ENCODE measurements at regions not wholly inside any gene's neighbourhood (a gene's known extent, or its start where the extent isn't known, plus 50 kb on each side); places are given as distances from the start of the nearest gene placed in this dataset.

DNA sequence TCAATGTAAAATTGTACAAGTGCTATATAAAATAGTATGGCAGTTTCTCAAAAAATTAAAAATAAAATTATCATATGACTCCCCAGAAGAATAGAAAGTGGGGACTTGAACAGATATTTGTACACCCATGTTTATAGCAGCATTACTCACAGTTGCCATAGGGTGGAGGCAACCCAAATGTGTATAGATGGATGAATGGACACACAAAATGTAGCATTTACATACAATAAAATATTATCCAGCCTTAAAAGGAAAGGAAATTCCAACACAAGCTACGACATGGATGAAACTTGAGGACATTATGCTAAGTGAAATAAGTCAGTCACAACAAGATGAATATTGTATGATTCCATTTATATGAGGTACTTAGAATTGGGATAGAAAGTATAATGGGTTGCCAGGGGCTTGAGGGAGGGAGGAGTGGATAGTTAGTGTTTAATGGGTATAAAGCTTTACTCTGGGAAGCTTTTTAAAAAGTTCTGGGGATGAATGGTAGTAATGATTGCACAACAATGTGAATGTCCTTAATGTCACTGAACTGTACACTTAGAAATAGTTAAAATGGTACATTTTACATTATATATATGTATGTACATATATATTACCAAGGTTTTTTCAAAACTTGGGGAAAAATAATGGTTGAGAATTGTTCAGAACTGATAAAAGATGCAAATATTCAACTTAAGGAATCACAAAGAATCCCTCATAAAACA lies 53.0 kb upstream of the ADORA3 start:
- DNase-seq, result no peak
- TF ChIP-seq EZH2 (IDR thresholded peaks at IDR 0.05; ENCODE audit: insufficient read depth, poor library complexity, severe bottlenecking) (no peak), EZH2phosphoT487 (IDR thresholded peaks at IDR 0.05; ENCODE audit: insufficient read depth, low read depth) (no peak)
- H3K27ac ChIP-seq, result no peak overlapping the region
- H3K79me2 ChIP-seq (ENCODE audit: insufficient read depth), result no peaks in the 10 kb centered on the region
- no peak overlapping the region for H3K4me3 ChIP-seq
- peaks cover 31% of the 10 kb centered on the region for H3K4me1 ChIP-seq (ENCODE audit: insufficient read depth)
- peaks cover 14% of the 10 kb centered on the region for H3F3A ChIP-seq (ENCODE audit: insufficient read depth)
- H3K36me3 ChIP-seq (ENCODE audit: low read depth), result no peaks in the 10 kb centered on the region
- H3K9me3 ChIP-seq (ENCODE audit: low read depth), result no peaks in the 10 kb centered on the region
- no peak overlapping the region for H3K9ac ChIP-seq
- in situ Hi-C loops (cut with MboI), result no loop called here
- H2AFZ ChIP-seq, result no peak overlapping the region
- no peak overlapping the region for H3K4me2 ChIP-seq (ENCODE audit: unreplicated experiment)
- no peaks in the 10 kb centered on the region for H3K27me3 ChIP-seq (replicated peaks; ENCODE audit: insufficient read depth)
- 96% methylated on average over 1 of the region's 1 CpG for WGBS, 2 experiments (ENCODE audit: low coverage in 1 of 2, low lambda C conversion rate in 2 of 2, missing lambda C conversion rate in 2 of 2)
- no peaks in the 10 kb centered on the region for H3K9me2 ChIP-seq (ENCODE audit: insufficient read depth)
- H4K20me1 ChIP-seq (ENCODE audit: insufficient read depth), result no peaks in the 10 kb centered on the region

DNA sequence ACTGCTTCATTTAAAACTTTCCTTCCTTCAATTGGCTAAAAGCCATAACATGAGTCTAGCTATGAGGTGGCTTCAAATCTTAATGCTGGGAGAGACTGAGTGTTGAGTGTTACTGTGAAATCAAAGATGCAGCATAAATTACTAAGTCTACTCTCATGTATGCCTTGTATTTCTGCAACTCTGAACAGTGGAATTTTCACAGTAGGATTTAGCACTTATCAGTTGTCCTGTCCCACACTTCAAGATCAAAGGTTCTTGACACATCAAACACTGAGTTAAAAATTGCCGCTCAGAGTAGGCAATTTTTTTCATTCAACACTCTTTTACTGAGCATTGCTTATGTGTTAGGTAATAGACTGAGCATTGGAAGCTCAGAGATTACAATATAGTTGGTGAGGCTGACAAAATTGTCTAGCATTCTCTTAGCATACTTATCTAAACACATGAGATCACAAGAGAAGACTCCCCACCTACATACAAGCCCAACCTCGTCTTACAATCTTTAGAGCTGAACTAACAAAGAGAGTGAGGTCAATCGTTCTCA lies 56.4 kb upstream of the ADORA3 start:
- Histone ChIP-seq H3K27ac (peak overlapping the region; percentile 61), H4K20me1 (ENCODE audit: insufficient read depth) (no peaks in the 10 kb centered on the region), H2AFZ (no peak overlapping the region), H3K9me3 (ENCODE audit: low read depth) (no peaks in the 10 kb centered on the region), H3K4me1 (ENCODE audit: insufficient read depth) (peaks cover 36% of the 10 kb centered on the region), H3K27me3 (replicated peaks; ENCODE audit: insufficient read depth) (no peaks in the 10 kb centered on the region), H3K36me3 (ENCODE audit: low read depth) (no peaks in the 10 kb centered on the region), H3F3A (ENCODE audit: insufficient read depth) (peaks cover 23% of the 10 kb centered on the region), H3K4me2 (ENCODE audit: unreplicated experiment) (peak overlapping the region; percentile 40), H3K4me3 (no peak overlapping the region; the same call in 1 of the 2 replicates), H3K79me2 (ENCODE audit: insufficient read depth) (no peaks in the 10 kb centered on the region), H3K9ac (peak overlapping the region; percentile 9; the same call in 1 of the 2 replicates), H3K9me2 (ENCODE audit: insufficient read depth) (no peaks in the 10 kb centered on the region)
- DNase-seq, result peak; percentile 88
- TF ChIP-seq EZH2phosphoT487 (IDR thresholded peaks at IDR 0.05; ENCODE audit: insufficient read depth, low read depth) (0 out of 2 replicates have a peak, but pooled peaks have one; percentile 27), EZH2 (IDR thresholded peaks at IDR 0.05; ENCODE audit: insufficient read depth, poor library complexity, severe bottlenecking) (no peak)
- in situ Hi-C loops (cut with MboI), result no loop called here
- WGBS, 2 experiments (ENCODE audit: low coverage in 1 of 2, low lambda C conversion rate in 2 of 2, missing lambda C conversion rate in 2 of 2), result 31 to 37% methylated on average over 3 of the region's 3 CpGs

DNA sequence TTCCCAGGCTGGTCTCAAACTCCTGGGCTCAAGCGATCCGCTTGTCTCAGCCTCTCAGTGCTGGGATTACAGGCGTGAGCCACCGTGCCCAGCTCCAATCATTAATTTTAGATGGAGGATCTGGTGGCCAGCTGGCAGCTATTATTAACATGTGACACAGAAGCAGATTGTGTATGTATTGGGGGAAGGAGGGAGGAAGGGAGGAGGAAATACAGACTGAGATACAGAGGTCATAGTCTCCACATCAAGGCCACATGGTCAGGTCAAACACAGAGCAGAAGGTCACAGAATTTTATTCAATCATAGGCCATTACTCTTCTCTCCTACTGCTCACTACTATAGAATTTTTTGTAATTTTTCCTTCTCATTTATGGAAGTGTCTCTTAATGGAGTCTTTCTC lies 57.9 kb upstream of the ADORA3 start:
- peaks cover 48% of the 10 kb centered on the region for H3K4me1 ChIP-seq (ENCODE audit: insufficient read depth)
- H3K27me3 ChIP-seq (replicated peaks; ENCODE audit: insufficient read depth), result no peaks in the 10 kb centered on the region
- in situ Hi-C loops (cut with MboI), result no loop called here
- WGBS, 2 experiments (ENCODE audit: low coverage in 1 of 2, low lambda C conversion rate in 2 of 2, missing lambda C conversion rate in 2 of 2), result 69 to 70% methylated on average over 4 of the region's 4 CpGs
- no peak for DNase-seq
- TF ChIP-seq EZH2phosphoT487 (IDR thresholded peaks at IDR 0.05; ENCODE audit: insufficient read depth, low read depth) (no peak), EZH2 (IDR thresholded peaks at IDR 0.05; ENCODE audit: insufficient read depth, poor library complexity, severe bottlenecking) (no peak)
- H3K79me2 ChIP-seq (ENCODE audit: insufficient read depth), result no peaks in the 10 kb centered on the region
- no peak overlapping the region for H3K27ac ChIP-seq
- no peak overlapping the region for H3K9ac ChIP-seq
- H3K9me3 ChIP-seq (ENCODE audit: low read depth), result no peaks in the 10 kb centered on the region
- no peaks in the 10 kb centered on the region for H4K20me1 ChIP-seq (ENCODE audit: insufficient read depth)
- H3K4me2 ChIP-seq (ENCODE audit: unreplicated experiment), result no peak overlapping the region
- H3F3A ChIP-seq (ENCODE audit: insufficient read depth), result peaks cover 33% of the 10 kb centered on the region
- H3K4me3 ChIP-seq, result no peak overlapping the region
- no peaks in the 10 kb centered on the region for H3K36me3 ChIP-seq (ENCODE audit: low read depth)
- no peaks in the 10 kb centered on the region for H3K9me2 ChIP-seq (ENCODE audit: insufficient read depth)
- no peak overlapping the region for H2AFZ ChIP-seq

DNA sequence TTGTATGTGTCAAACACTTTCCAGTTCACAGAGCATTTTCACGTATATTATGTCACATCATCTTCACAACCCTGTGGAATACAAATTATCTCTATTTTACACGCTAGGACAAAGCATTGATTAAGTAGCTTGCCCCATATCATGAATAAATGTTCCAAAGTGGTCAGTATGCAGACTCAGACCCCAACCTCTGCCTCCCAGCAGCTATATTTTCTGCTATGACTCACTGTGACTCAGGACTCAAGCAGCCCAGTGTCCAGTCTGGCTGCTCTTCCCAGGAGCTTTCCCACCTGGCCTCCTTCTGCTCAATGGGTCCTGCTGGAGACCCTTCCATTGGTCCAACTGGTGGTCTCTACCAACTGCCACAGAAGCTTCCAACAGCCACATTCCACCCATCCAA lies 56.0 kb upstream of the RAP1A start:
- Histone ChIP-seq H3K27ac (peak overlapping the region; percentile 42), H3K4me2 (ENCODE audit: unreplicated experiment) (peak overlapping the region; percentile 35), H3K9me3 (ENCODE audit: low read depth) (no peaks in the 10 kb centered on the region), H3K9me2 (ENCODE audit: insufficient read depth) (no peaks in the 10 kb centered on the region), H2AFZ (no peak overlapping the region), H3K4me1 (ENCODE audit: insufficient read depth) (peaks cover 51% of the 10 kb centered on the region), H3K79me2 (ENCODE audit: insufficient read depth) (no peaks in the 10 kb centered on the region), H4K20me1 (ENCODE audit: insufficient read depth) (no peaks in the 10 kb centered on the region), H3K27me3 (replicated peaks; ENCODE audit: insufficient read depth) (no peaks in the 10 kb centered on the region), H3F3A (ENCODE audit: insufficient read depth) (peaks cover 33% of the 10 kb centered on the region), H3K4me3 (no peak overlapping the region), H3K9ac (no peak overlapping the region), H3K36me3 (ENCODE audit: low read depth) (no peaks in the 10 kb centered on the region)
- in situ Hi-C loops (cut with MboI), result no loop called here
- peak; percentile 87 for DNase-seq
- TF ChIP-seq EZH2phosphoT487 (IDR thresholded peaks at IDR 0.05; ENCODE audit: insufficient read depth, low read depth), result no peak
- no peak for TF ChIP-seq EZH2 (IDR thresholded peaks at IDR 0.05; ENCODE audit: insufficient read depth, poor library complexity, severe bottlenecking)
- 29 to 34% methylated on average over 2 of the region's 2 CpGs for WGBS, 2 experiments (ENCODE audit: low coverage in 1 of 2, low lambda C conversion rate in 2 of 2, missing lambda C conversion rate in 2 of 2)
